GM23338 (cell line): ENCODE measurements at regions not wholly inside any gene's neighbourhood (a gene's known extent, or its start where the extent isn't known, plus 50 kb on each side); places are given as distances from the start of the nearest gene placed in this dataset.
"Not testable (repeated sequence)": the region's sequence is repeated elsewhere in the genome, so short reads cannot be mapped to it uniquely, and the experiment has no call there.

Experiments used
- ATAC-seq: fragments of 200-7000 bp; cut with Tn5 transposase; 3 replicates; pipeline ENCODE4 v1.9.1; 2020
- DNase-seq: peaks from one replicate; pipeline ENCODE4 v3.0.0-alpha.2; 2015; ENCODE audit warnings: low spot score
- H2AFZ ChIP-seq: fragments of 200-600 bp; sonication (generic); 2 replicates; pipeline ENCODE4 v1.8.0; 2016; ENCODE audit warnings: antibody characterized with exemption, mild to moderate bottlenecking, moderate library complexity
- H3F3A ChIP-seq: fragments of 200-600 bp; sonication (generic); replicated peaks from 2 replicates; pipeline ENCODE4 v1.8.0; 2017; ENCODE audit warnings: antibody characterized with exemption, mixed run types, low read depth
- H3K27ac ChIP-seq: fragments of 200-600 bp; sonication (generic); 2 replicates; pipeline ENCODE4 v1.6.1; 2016; ENCODE audit warnings: low read depth
- H3K27me3 ChIP-seq: fragments of 200-600 bp; sonication (generic); 2 replicates; pipeline ENCODE4 v1.8.0; 2016; ENCODE audit warnings: mild to moderate bottlenecking, mixed run types, moderate library complexity; ENCODE audit not compliant: insufficient read depth
- H3K36me3 ChIP-seq: fragments of 200-600 bp; sonication (generic); 2 replicates; pipeline ENCODE4 v1.8.0; 2016; ENCODE audit warnings: mild to moderate bottlenecking; ENCODE audit not compliant: insufficient read depth
- H3K4me1 ChIP-seq: fragments of 200-600 bp; sonication (generic); 2 replicates; pipeline ENCODE4 v1.8.0; 2016; ENCODE audit warnings: mild to moderate bottlenecking, moderate library complexity; ENCODE audit not compliant: insufficient read depth
- H3K4me2 ChIP-seq: fragments of 200-600 bp; sonication (generic); 2 replicates; pipeline ENCODE4 v1.7.1; 2017; ENCODE audit warnings: mixed run types
- H3K4me3 ChIP-seq: fragments of 200-600 bp; sonication (generic); 2 replicates; pipeline ENCODE4 v1.6.1; 2016; ENCODE audit warnings: mixed run types
- H3K79me2 ChIP-seq: fragments of 200-600 bp; sonication (generic); replicated peaks from 2 replicates; pipeline ENCODE4 v1.8.0; 2017; ENCODE audit warnings: mild to moderate bottlenecking; ENCODE audit not compliant: insufficient read depth
- H3K9me2 ChIP-seq: fragments of 200-600 bp; sonication (generic); 2 replicates; pipeline ENCODE4 v1.8.0; 2017; ENCODE audit not compliant: insufficient read depth
- H4K20me1 ChIP-seq: fragments of 200-600 bp; sonication (generic); replicated peaks from 2 replicates; pipeline ENCODE4 v1.8.0; 2017; ENCODE audit warnings: mild to moderate bottlenecking; ENCODE audit not compliant: insufficient read depth
- H3K27ac Mint-ChIP-seq: 2 replicates; pipeline ENCODE4 v1.8.0; 2020; ENCODE audit warnings: inconsistent platforms, mild to moderate bottlenecking, moderate library complexity, mixed read lengths
- H3K27me3 Mint-ChIP-seq: 3 replicates; pipeline ENCODE4 v1.8.0; 2022; ENCODE audit warnings: low read depth, mild to moderate bottlenecking, moderate library complexity, mixed read lengths, inconsistent platforms; ENCODE audit not compliant: insufficient read depth, poor library complexity
- H3K36me3 Mint-ChIP-seq: 3 replicates; pipeline ENCODE4 v1.8.0; 2021; ENCODE audit warnings: low read depth, mild to moderate bottlenecking, inconsistent platforms, moderate library complexity, mixed read lengths
- H3K4me1 Mint-ChIP-seq: 3 replicates; pipeline ENCODE4 v1.8.0; 2020; ENCODE audit warnings: mild to moderate bottlenecking, inconsistent platforms, mixed read lengths
- H3K4me3 Mint-ChIP-seq: 3 replicates; pipeline ENCODE4 v1.8.0; 2021; ENCODE audit warnings: moderate library complexity, mild to moderate bottlenecking, inconsistent platforms, mixed read lengths
- H3K9me3 Mint-ChIP-seq: 3 replicates; pipeline ENCODE4 v1.8.0; 2020; ENCODE audit warnings: moderate library complexity, mild to moderate bottlenecking, inconsistent platforms, mixed read lengths
- CREB1 ChIP-seq: fragments of 250-450 bp; sonication (Bioruptor Pico); IDR thresholded peaks from 2 replicates; pipeline ENCODE4 v1.5.0; 2020; ENCODE audit warnings: low read depth, mild to moderate bottlenecking, moderate library complexity
- CTCF ChIP-seq, 2 experiments: fragments of 200-600 bp in 1 of 2; sonication (generic) in 1 of 2; conservative IDR thresholded peaks; 2 replicates each; pipeline versions ENCODE4 v1.5.1 to v1.6.1; 2016 to 2017; ENCODE audit warnings: antibody characterized with exemption in 2 of 2, low read depth in 2 of 2, mild to moderate bottlenecking in 2 of 2, moderate library complexity in 1 of 2
- ETS1 ChIP-seq: IDR thresholded peaks from 2 replicates; pipeline ENCODE4 v1.6.1; 2016; ENCODE audit warnings: antibody characterized with exemption
- EZH2 ChIP-seq: fragments of 200-600 bp; sonication (generic); IDR thresholded peaks from one replicate; pipeline ENCODE4 v1.8.0; 2017; ENCODE audit warnings: antibody characterized with exemption, mild to moderate bottlenecking, low read depth; ENCODE audit not compliant: unreplicated experiment
- EZH2phosphoT487 ChIP-seq: fragments of 200-600 bp; sonication (generic); IDR thresholded peaks from one replicate; pipeline ENCODE4 v1.8.1; 2018; ENCODE audit warnings: antibody characterized with exemption; ENCODE audit not compliant: unreplicated experiment
- NANOG ChIP-seq: IDR thresholded peaks from 2 replicates; pipeline ENCODE4 v1.6.1; 2016; ENCODE audit warnings: antibody characterized with exemption, borderline replicate concordance
- POLR2AphosphoS5 ChIP-seq: IDR thresholded peaks from 2 replicates; pipeline ENCODE4 v1.6.1; 2016; ENCODE audit warnings: antibody characterized with exemption, low read depth
- STAT1 ChIP-seq: IDR thresholded peaks from one replicate; pipeline ENCODE4 v1.6.1; 2016; ENCODE audit warnings: antibody characterized with exemption; ENCODE audit not compliant: unreplicated experiment
- ZNF114 ChIP-seq: fragments of 250-450 bp; sonication (Bioruptor Pico); IDR thresholded peaks from 2 replicates; pipeline ENCODE4 v1.5.0; 2020; ENCODE audit warnings: mild to moderate bottlenecking, moderate library complexity
- ZNF331 ChIP-seq: fragments of 250-450 bp; sonication (Bioruptor Pico); IDR thresholded peaks from 2 replicates; pipeline ENCODE4 v1.5.0; 2020; ENCODE audit warnings: low read depth, mild to moderate bottlenecking, moderate library complexity

GRCh38 chr2:230636684-230637271 is 75.9 kb upstream of the CAB39 start (continued):
- TF ChIP-seq CTCF (conservative IDR thresholded peaks at IDR 0.05; ENCODE audit: low read depth in 2 of 2) (no peak), POLR2AphosphoS5 (no peak), ZNF331 (CRISPR knock-in tag) (no peak), NANOG (no peak), EZH2 (no peak), EZH2phosphoT487 (no peak), ETS1 (no peak)

GRCh38 chr2:230637486-230637885 is 75.2 kb upstream of the CAB39 start:
- not testable (repeated sequence) for H3K4me3 ChIP-seq, H3K9me2 ChIP-seq, H3K4me1 ChIP-seq, H3K27me3 Mint-ChIP-seq, H3K4me3 Mint-ChIP-seq, H3K4me1 Mint-ChIP-seq, H3K36me3 Mint-ChIP-seq, H3K79me2 ChIP-seq, DNase-seq, H3K4me2 ChIP-seq, H3K27me3 ChIP-seq, H4K20me1 ChIP-seq, H3K9me3 Mint-ChIP-seq, ATAC-seq, H3K27ac Mint-ChIP-seq, H3K27ac ChIP-seq, H3F3A ChIP-seq, H3K36me3 ChIP-seq
- 0 out of 2 replicates have a peak overlapping the region, but pooled peaks have one; percentile 23 for H2AFZ ChIP-seq

- Histone ChIP-seq H3K4me2 (no peak overlapping the region), H3K9me2 (no peaks in the 10 kb centered on the region), H3K36me3 (no peaks in the 10 kb centered on the region), H3K4me1 (no peaks in the 10 kb centered on the region), H3K27ac (no peak overlapping the region), H3K79me2 (no peaks in the 10 kb centered on the region), H2AFZ (no peak overlapping the region; the same call in 1 of the 2 replicates), H4K20me1 (no peaks in the 10 kb centered on the region), H3K27me3 (no peaks in the 10 kb centered on the region), H3F3A (no peaks in the 10 kb centered on the region), H3K4me3 (no peak overlapping the region)
- Mint-ChIP-seq H3K9me3 (no peaks in the 10 kb centered on the region), H3K36me3 (no peaks in the 10 kb centered on the region), H3K27ac (no peak overlapping the region), H3K4me1 (peaks cover 3% of the 10 kb centered on the region; the same call in 1 of the 3 replicates), H3K27me3 (no peaks in the 10 kb centered on the region), H3K4me3 (no peak overlapping the region)
- TF ChIP-seq POLR2AphosphoS5 (no peak), ZNF114 (CRISPR knock-in tag) (no peak), CTCF (conservative IDR thresholded peaks at IDR 0.05; ENCODE audit: low read depth in 2 of 2) (no peak), STAT1 (no peak), EZH2phosphoT487 (no peak), CREB1 (CRISPR knock-in tag) (no peak)
- DNase-seq (no peak), ATAC-seq (no peak)
Measured at GRCh38 chr2:230640540-230641011, 72.1 kb upstream of the CAB39 start.
